NCI-H2196 (cell line): ENCODE measurements at regions not wholly inside any gene's neighbourhood (a gene's known extent, or its start where the extent isn't known, plus 50 kb on each side); places are given as distances from the start of the nearest gene placed in this dataset.
"Not testable (repeated sequence)": the region's sequence is repeated elsewhere in the genome, so short reads cannot be mapped to it uniquely, and the experiment has no call there.

Experiments
- DNase-seq: peaks from one replicate; lab custom pipeline; 2025; ENCODE audit not compliant: unreplicated experiment; lab: John Stamatoyannopoulos, UW

GRCh38 chr14:28375295-28375694 is 391.3 kb upstream of the FOXG1 start:
- DNase-seq, result no peak

- DNase-seq, result no peak
Observed at GRCh38 chr14:28381656-28382055, 384.9 kb upstream of the FOXG1 start.

GRCh38 chr14:28382444-28383190 is 384.0 kb upstream of the FOXG1 start:
- no peak for DNase-seq

GRCh38 chr14:28398506-28398905 is 368.1 kb upstream of the FOXG1 start:
- DNase-seq, result no peak

- not testable (repeated sequence) for DNase-seq
Observed at GRCh38 chr14:28401705-28402104, 364.9 kb upstream of the FOXG1 start.

- DNase-seq, result no peak
Observed at GRCh38 chr14:28406196-28406595, 360.4 kb upstream of the FOXG1 start.

- no peak for DNase-seq
Observed at GRCh38 chr14:28407031-28407825, 359.4 kb upstream of the FOXG1 start.

GRCh38 chr14:28407996-28408395 is 358.6 kb upstream of the FOXG1 start:
- DNase-seq, result no peak

GRCh38 chr14:28412077-28412476 is 354.5 kb upstream of the FOXG1 start:
- no peak for DNase-seq

GRCh38 chr14:28426960-28427359 is 339.6 kb upstream of the FOXG1 start:
- DNase-seq, result no peak

- no peak for DNase-seq
Observed at GRCh38 chr14:28436821-28437220, 329.8 kb upstream of the FOXG1 start.

GRCh38 chr14:28461389-28461788 is 305.2 kb upstream of the FOXG1 start:
- no peak for DNase-seq

- no peak for DNase-seq
Observed at GRCh38 chr14:28467611-28468010, 299.0 kb upstream of the FOXG1 start.

- DNase-seq, result no peak
Observed at GRCh38 chr14:28468191-28469151, 298.1 kb upstream of the FOXG1 start.

- no peak for DNase-seq
Observed at GRCh38 chr14:28482251-28483040, 284.1 kb upstream of the FOXG1 start.

GRCh38 chr14:28483506-28483905 is 283.1 kb upstream of the FOXG1 start:
- no peak for DNase-seq

GRCh38 chr14:28488684-28489083 is 277.9 kb upstream of the FOXG1 start:
- DNase-seq, result no peak

- no peak for DNase-seq
Observed at GRCh38 chr14:28493516-28493915, 273.1 kb upstream of the FOXG1 start.

- DNase-seq, result no peak
Observed at GRCh38 chr14:28494196-28494595, 272.4 kb upstream of the FOXG1 start.

- no peak for DNase-seq
Observed at GRCh38 chr14:28496364-28496763, 270.2 kb upstream of the FOXG1 start.
